DND-41 (cell line): ENCODE measurements at regions not wholly inside any gene's neighbourhood (a gene's known extent, or its start where the extent isn't known, plus 50 kb on each side); places are given as distances from the start of the nearest gene placed in this dataset.

Experiments
- ATAC-seq: fragments of 200-7000 bp; cut with Tn5 transposase; 3 replicates; pipeline ENCODE4 v1.9.1; 2021; ENCODE audit warnings: low read depth; ENCODE audit not compliant: insufficient read depth
- DNase-seq: peaks from one replicate; pipeline ENCODE4 v3.0.0-alpha.2; 2020
- H2AFZ ChIP-seq: 2 replicates; pipeline ENCODE4 v1.6.0; 2012; ENCODE audit warnings: low read depth, low read length
- H3K27ac ChIP-seq: 2 replicates; pipeline ENCODE4 v1.5.1; 2012; ENCODE audit warnings: low read length, inconsistent platforms
- H3K27me3 ChIP-seq: fragments of 200-600 bp; sonication (generic); 2 replicates; pipeline ENCODE4 v1.6.0; 2012; ENCODE audit warnings: low read length, mild to moderate bottlenecking, inconsistent platforms; ENCODE audit not compliant: insufficient read depth, poor library complexity
- H3K36me3 ChIP-seq: 2 replicates; pipeline ENCODE4 v1.5.1; 2012; ENCODE audit warnings: low read length, inconsistent platforms; ENCODE audit not compliant: insufficient read depth
- H3K4me1 ChIP-seq: 2 replicates; pipeline ENCODE4 v1.5.1; 2012; ENCODE audit warnings: mild to moderate bottlenecking, low read length; ENCODE audit not compliant: insufficient read depth
- H3K4me2 ChIP-seq: 2 replicates; pipeline ENCODE4 v1.6.0; 2012; ENCODE audit warnings: mild to moderate bottlenecking, moderate library complexity, low read length, inconsistent platforms; ENCODE audit not compliant: insufficient read depth
- H3K4me3 ChIP-seq, 2 experiments: fragments of 200-600 bp in 1 of 2; shearing (Covaris generic) in 1 of 2; 2 replicates each; pipeline ENCODE4 v1.5.1; 2012 to 2016; ENCODE audit warnings: inconsistent platforms in 2 of 2, low read length in 2 of 2, mild to moderate bottlenecking in 2 of 2, low read depth in 1 of 2, moderate library complexity in 1 of 2
- H3K79me2 ChIP-seq: 2 replicates; pipeline ENCODE4 v1.6.0; 2012; ENCODE audit warnings: low read length, inconsistent platforms; ENCODE audit not compliant: insufficient read depth
- H3K9ac ChIP-seq: 2 replicates; pipeline ENCODE4 v1.6.0; 2012; ENCODE audit warnings: low read depth, mild to moderate bottlenecking, inconsistent platforms, low read length, moderate library complexity
- H3K9me3 ChIP-seq: 2 replicates; pipeline ENCODE4 v1.5.1; 2012; ENCODE audit warnings: low read length, moderate library complexity, mild to moderate bottlenecking, inconsistent platforms; ENCODE audit not compliant: insufficient read depth, severe bottlenecking
- H4K20me1 ChIP-seq: 2 replicates; pipeline ENCODE4 v1.6.0; 2012; ENCODE audit warnings: low read length; ENCODE audit not compliant: insufficient read depth
- CTCF ChIP-seq: IDR thresholded peaks from 2 replicates; pipeline ENCODE4 v1.5.1; 2012; ENCODE audit warnings: borderline replicate concordance, low read length, moderate library complexity, mild to moderate bottlenecking; ENCODE audit not compliant: poor library complexity, severe bottlenecking; ENCODE audit errors: extremely low read depth
- EZH2 ChIP-seq: IDR thresholded peaks from 3 replicates; pipeline ENCODE4 v1.6.1; 2012; ENCODE audit warnings: borderline replicate concordance, low read depth, mild to moderate bottlenecking, moderate library complexity, low read length, inconsistent platforms; ENCODE audit not compliant: severe bottlenecking

DNA sequence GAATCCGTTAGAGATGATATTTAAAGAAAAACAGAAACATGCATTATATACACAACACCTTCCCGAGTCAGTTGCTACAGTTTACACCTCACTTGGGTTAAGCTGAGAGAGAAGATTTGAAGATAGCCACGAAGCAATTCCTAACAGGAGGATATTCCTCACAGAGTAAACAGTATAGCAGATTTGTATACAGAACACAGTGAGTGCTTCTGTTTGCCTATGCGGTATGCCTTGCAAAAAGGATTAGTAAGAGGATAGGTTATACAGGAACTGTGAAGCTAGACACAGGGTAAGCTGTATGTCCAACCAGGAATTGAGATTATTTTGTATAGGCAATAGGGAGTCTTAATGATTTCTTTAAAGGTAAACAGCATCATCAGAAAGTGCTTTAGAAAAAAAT is 471.8 kb downstream of the LIG4 start:
- no peaks in the 10 kb centered on the region for H3K4me1 ChIP-seq
- no peaks in the 10 kb centered on the region for H3K79me2 ChIP-seq
- no peak overlapping the region for H3K4me2 ChIP-seq
- ATAC-seq (no peak), DNase-seq (no peak)
- no peak for TF ChIP-seq CTCF
- no peak for TF ChIP-seq EZH2
- no peak overlapping the region for H3K4me3 ChIP-seq
- no peak overlapping the region for H3K9ac ChIP-seq
- H3K27me3 ChIP-seq: no peaks in the 10 kb centered on the region
- H2AFZ ChIP-seq: no peak overlapping the region
- no peak overlapping the region for H3K27ac ChIP-seq
- H3K36me3 ChIP-seq: no peaks in the 10 kb centered on the region
- H4K20me1 ChIP-seq: no peaks in the 10 kb centered on the region
- H3K9me3 ChIP-seq: no peaks in the 10 kb centered on the region

DNA sequence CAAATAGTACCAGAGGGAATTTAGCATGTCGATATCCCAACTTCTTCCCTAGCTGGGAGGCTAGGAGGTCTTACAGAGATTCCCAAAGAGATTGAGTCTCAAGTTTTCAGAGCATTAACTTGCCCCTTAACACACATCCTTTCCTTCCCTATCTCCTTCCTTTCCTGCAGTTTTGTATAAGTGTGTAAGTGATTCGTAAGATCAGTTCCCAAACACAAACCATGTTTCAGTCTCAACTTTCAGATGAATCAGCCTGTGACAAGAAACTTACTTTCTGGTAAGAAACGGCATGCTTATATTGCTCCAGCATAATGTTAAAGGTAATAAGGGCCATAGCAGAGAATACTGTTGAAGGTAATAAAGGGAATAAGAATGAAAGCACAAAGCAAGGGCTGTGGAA is 472.2 kb downstream of the LIG4 start:
- no peaks in the 10 kb centered on the region for H3K9me3 ChIP-seq
- no peak for DNase-seq
- H4K20me1 ChIP-seq: no peaks in the 10 kb centered on the region
- no peaks in the 10 kb centered on the region for H3K79me2 ChIP-seq
- ATAC-seq: no peak
- H3K27ac ChIP-seq: no peak overlapping the region
- H3K9ac ChIP-seq: no peak overlapping the region
- no peaks in the 10 kb centered on the region for H3K27me3 ChIP-seq
- H3K4me1 ChIP-seq: no peaks in the 10 kb centered on the region
- no peak overlapping the region for H2AFZ ChIP-seq
- H3K36me3 ChIP-seq: no peaks in the 10 kb centered on the region
- H3K4me2 ChIP-seq: no peak overlapping the region
- TF ChIP-seq CTCF: no peak
- no peak overlapping the region for H3K4me3 ChIP-seq

- Histone ChIP-seq H3K9me3 (no peaks in the 10 kb centered on the region), H3K4me1 (no peaks in the 10 kb centered on the region), H3K27me3 (no peaks in the 10 kb centered on the region), H2AFZ (no peak overlapping the region), H3K79me2 (no peaks in the 10 kb centered on the region), H3K9ac (no peak overlapping the region), H3K36me3 (no peaks in the 10 kb centered on the region), H3K27ac (no peak overlapping the region), H3K4me3 (no peak overlapping the region), H3K4me2 (no peak overlapping the region), H4K20me1 (no peaks in the 10 kb centered on the region)
- DNase-seq (no peak), ATAC-seq (no peak)
- no peak for TF ChIP-seq CTCF
- TF ChIP-seq EZH2: no peak
These were observed 472.8 kb downstream of the LIG4 start for GRCh38 chr13:107742544-107742943.

DNA sequence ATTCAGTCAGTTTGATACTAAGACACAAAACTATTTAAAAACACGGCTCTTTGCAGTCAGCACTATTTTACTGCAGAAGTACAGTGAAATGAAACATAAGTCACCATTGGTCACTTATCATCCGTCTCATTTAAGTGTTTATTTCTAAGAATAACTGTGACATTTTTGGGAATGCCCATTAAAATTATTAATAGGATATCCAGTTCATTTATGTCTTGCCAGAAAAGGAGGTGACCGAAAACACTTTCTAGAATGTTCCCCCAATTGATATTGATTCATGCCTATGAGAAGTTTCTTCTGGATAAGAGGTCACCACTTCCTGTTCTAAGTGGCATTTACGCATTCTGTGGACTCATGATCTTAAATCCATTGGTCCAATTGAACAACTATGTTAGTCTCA is 477.3 kb downstream of the LIG4 start:
- Histone ChIP-seq H3K36me3 (no peaks in the 10 kb centered on the region), H3K27me3 (no peaks in the 10 kb centered on the region), H3K9ac (no peak overlapping the region), H2AFZ (no peak overlapping the region), H3K4me3 (no peak overlapping the region), H3K4me1 (no peaks in the 10 kb centered on the region), H4K20me1 (no peaks in the 10 kb centered on the region), H3K4me2 (no peak overlapping the region), H3K9me3 (no peaks in the 10 kb centered on the region), H3K27ac (no peak overlapping the region), H3K79me2 (no peaks in the 10 kb centered on the region)
- TF ChIP-seq EZH2 (no peak), CTCF (no peak)
- no peak for DNase-seq
- no peak for ATAC-seq
